ENCODE measurements at regions not wholly inside any gene's neighbourhood (a gene's known extent, or its start where the extent isn't known, plus 50 kb on each side); places are given as distances from the start of the nearest gene placed in this dataset.

DNA sequence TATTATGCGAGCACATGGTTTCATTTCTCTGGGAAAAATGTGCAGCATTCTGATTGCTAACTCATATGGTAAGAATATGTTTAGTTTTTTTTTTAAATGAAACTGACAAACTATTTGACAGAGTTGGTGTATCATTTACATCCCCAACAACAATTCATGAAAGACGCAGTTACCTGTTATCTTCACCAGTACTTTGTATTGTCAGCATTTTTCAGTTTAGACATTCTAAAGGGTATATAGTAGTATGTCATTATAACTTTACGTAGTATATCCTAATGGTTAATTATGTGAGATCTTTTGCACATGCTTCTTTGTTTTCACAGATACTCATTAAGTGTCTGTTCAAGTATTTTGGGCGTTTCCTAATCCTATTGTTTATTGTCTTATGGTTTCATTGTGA is 891.1 kb upstream of the AGA start:
- no peak for DNase-seq (ENCODE audit: low read depth in 4 of 4, low spot score in 2 of 4)

DNA sequence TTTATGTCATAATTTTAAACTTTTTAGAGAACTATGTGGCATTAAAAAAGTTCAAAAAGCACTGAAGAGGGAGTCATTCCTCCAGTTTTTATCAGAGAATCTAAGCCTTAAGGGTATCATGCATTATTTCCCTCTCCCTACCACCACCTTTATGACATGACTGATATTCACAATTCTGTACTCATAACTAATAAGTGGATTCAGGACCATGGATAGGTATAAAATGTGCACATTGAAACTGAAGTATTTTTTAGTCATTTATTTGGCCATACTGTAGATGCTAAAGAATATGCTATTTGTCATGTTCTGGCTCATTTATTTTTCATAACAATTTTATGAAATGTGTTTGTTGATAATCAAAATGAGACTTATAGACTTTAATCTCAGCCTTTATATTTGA is 897.5 kb upstream of the AGA start:
- no peak for DNase-seq (ENCODE audit: low read depth in 4 of 4, low spot score in 2 of 4)

DNA sequence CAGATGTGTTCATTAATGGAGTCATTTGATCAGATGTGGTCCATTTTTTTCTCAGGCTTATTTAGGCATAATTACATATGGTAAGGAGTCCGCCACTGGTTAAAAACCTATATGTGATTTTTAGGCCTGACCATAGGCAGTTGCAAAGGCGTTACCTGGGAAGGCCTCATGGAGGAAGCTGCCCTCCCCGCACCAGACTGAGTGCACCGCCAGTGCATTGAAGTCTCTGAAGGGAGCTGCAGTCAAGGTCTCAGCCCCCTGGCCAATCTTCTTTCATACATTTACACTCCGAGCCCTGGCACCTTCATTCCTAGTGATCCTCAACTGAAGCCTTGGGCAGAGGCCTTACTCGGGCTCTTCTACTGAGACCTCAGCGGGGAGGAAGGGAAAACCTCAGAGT is 898.2 kb upstream of the AGA start:
- no peak for DNase-seq (ENCODE audit: low read depth in 4 of 4, low spot score in 2 of 4)

- no peak for DNase-seq (ENCODE audit: low read depth in 4 of 4, low spot score in 2 of 4)
Measured at GRCh38 chr4:178344096-178344495, 901.9 kb upstream of the AGA start.

- DNase-seq (ENCODE audit: low read depth in 4 of 4, low spot score in 2 of 4), result no peak
Measured at GRCh38 chr4:178347111-178347510, 904.9 kb upstream of the AGA start.

- DNase-seq (ENCODE audit: low read depth in 4 of 4, low spot score in 2 of 4), result no peak
Measured at GRCh38 chr4:178349601-178350000, 907.4 kb upstream of the AGA start.

- DNase-seq (ENCODE audit: low read depth in 4 of 4, low spot score in 2 of 4), result no peak
Measured at GRCh38 chr4:178351185-178351584, 908.9 kb upstream of the AGA start.

DNA sequence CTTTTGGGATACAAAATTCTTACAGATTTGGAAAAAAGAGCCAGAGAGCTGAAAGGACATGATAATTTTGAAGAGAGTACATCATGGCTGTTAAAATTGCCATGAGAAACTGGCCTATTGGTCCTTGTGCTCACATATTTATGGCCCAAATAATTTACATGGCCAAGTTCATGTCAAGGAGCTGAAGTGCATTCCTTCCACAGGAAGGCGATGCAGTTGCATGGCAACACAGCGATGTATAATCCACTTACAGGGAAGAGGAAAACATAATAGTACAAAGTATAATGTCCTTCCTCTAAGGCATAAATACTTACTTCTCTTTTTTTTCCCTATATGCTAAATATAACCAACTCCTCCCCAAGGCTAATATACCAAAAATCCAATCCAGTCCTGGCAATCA is 914.5 kb upstream of the AGA start:
- no peak for DNase-seq (ENCODE audit: low read depth in 4 of 4, low spot score in 2 of 4)

DNA sequence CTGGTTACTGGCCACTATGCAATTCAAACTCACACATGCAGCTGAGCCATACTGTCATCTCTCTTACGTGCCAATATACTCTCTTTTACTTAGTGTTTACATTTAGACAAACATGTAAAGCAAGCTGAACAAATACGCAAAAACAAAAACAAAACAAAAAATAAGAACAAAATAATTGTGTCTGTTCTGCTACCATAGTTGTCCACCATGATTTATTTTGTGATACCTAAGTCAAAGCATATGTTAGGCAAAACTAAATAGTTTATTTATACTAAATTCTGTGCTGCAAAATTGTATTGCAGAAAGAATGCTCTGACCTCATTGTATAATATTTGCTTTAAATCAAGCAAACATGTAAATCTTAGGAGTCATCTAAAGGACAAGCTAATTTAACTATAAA is 943.2 kb upstream of the AGA start:
- no peak for DNase-seq (ENCODE audit: low read depth in 4 of 4, low spot score in 2 of 4)

DNA sequence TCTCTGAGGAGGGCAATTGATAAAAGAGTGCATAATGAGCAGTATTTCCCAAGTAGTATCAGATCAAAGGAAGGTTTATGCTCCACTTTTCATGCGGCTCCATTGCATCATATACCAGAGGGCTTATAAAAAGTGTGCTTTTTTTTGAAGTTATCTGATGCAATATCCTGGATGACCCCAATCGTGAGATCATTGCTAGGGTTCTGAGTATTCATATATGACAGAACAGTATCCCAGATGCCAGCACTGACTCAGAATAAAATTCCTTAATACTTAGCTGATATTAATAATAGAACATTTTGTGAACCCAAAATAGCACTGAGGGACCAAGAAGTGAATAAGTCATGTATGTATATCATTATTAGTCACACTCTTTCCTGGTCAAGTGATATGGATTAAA is 945.5 kb upstream of the AGA start:
- DNase-seq (ENCODE audit: low read depth in 4 of 4, low spot score in 2 of 4), result no peak

GRCh38 chr4:178395798-178396197 is 953.6 kb upstream of the AGA start:
- DNase-seq (ENCODE audit: low read depth in 4 of 4, low spot score in 2 of 4), result no peak

DNA sequence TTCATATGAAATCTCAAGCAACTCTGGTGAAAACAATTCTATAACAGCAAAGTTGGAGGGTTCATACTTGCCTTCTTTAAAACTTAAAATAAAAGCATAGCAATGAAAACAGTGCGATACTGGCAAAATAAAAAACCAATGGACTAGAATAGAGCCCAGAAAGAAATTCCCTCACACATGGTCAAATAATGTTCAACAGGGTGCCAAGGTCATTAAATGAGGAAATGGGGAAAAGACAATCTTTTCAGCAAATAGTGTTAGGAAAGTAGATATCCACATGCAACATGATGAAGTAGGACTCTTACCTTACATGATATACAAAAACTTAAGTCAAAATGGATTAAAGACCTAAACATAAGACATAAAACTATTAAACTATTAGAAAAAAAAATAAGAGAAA is 970.2 kb upstream of the AGA start:
- no peak for DNase-seq (ENCODE audit: low read depth in 4 of 4, low spot score in 2 of 4)

DNA sequence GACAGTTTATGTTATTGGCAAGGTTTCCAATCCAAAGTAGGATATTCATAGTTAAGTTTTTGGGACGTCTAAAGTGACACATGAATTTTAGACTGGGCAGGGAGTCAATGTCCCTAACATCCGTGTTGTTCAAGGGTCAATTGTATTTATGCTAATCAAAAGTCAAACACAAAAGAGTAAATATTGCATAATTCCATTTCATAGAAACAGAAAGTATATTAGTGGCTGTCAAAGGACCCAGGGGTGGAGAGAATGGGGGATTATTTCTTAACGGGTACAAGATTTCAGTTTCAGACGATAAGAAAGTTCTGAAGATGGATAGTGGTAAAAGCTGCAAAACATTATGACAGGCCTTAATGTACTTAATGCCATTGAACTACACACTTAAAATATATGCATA is 971.8 kb upstream of the AGA start:
- no peak for DNase-seq (ENCODE audit: low read depth in 4 of 4, low spot score in 2 of 4)

GRCh38 chr4:178414881-178415446 is 972.7 kb upstream of the AGA start:
- no peak for DNase-seq (ENCODE audit: low read depth in 4 of 4, low spot score in 2 of 4)

DNA sequence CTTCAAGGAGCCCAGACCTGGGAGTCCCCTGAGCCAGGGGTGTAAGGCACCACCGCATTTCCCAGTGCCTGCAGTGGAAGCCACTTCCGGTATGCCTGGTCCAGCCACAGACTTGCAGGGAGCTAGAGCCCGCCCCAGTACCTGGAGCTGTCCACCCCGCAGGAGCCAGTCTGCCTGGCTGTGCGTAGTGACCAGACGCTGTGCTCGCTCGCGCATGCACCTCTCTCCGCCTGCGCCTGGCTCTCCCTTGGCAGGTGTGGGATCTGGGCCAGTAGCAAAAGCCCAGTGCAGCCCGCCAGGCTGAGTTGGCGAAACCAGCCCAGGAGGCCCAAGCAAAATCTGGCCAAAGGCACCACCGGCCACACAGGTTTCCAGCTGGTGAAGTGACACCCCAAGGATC is 973.7 kb upstream of the AGA start:
- DNase-seq (ENCODE audit: low read depth in 4 of 4, low spot score in 2 of 4), result no peak

- no peak for DNase-seq (ENCODE audit: low read depth in 4 of 4, low spot score in 2 of 4)
Measured at GRCh38 chr4:178423366-178423765, 981.1 kb upstream of the AGA start.

DNA sequence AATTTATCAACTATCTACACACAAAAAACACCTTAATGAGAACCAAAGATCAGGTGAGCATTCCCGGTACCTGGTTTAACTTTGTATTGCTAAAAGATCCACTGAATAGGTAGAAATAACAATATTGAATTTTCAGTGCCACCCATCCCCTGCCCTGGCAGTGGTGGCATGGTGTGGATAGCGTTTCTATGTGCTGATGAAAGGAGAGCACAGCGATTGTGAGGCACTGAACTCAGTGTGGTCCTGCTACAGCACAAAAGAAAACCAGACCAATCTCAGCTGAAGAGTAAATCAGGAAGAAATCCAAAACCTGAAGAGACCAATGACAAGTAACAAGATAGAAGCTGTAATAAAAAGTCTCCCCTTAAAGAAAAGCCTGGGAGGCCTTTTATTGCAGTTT is 984.6 kb upstream of the AGA start:
- no peak for DNase-seq (ENCODE audit: low read depth in 4 of 4, low spot score in 2 of 4)

GRCh38 chr4:178427663-178428062 is 985.4 kb upstream of the AGA start:
- DNase-seq (ENCODE audit: low read depth in 4 of 4, low spot score in 2 of 4), result no peak

- no peak for DNase-seq (ENCODE audit: low read depth in 4 of 4, low spot score in 2 of 4)
Measured at GRCh38 chr4:178448372-178449035, 1006.3 kb upstream of the AGA start.

GRCh38 chr4:178450614-178451013 is 1008.4 kb upstream of the AGA start:
- no peak for DNase-seq (ENCODE audit: low read depth in 4 of 4, low spot score in 2 of 4)

DNA sequence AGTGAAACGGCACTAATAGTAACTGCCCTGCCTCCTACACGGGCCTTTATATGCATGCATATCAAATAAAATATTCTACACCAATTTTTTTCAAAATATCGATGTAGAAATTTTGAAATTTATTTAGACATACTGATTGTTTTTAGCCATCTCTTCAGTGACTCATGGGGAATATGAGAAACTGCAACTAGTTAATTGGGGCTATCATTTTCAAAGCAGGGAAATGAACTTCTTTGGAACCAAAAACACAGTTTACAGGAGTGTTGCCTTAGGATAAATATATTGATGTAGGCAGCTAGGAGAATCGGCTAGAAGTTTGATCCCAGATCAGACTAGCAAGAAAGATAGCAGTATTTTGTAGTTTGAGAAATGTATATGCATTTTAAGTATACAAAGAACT is 1010.8 kb upstream of the AGA start:
- no peak for DNase-seq (ENCODE audit: low read depth in 4 of 4, low spot score in 2 of 4)

GRCh38 chr4:178457286-178457685 is 1015.0 kb upstream of the AGA start:
- DNase-seq (ENCODE audit: low read depth in 4 of 4, low spot score in 2 of 4), result no peak

- DNase-seq (ENCODE audit: low read depth in 4 of 4, low spot score in 2 of 4), result no peak
Measured at GRCh38 chr4:178462710-178463109, 1020.5 kb upstream of the AGA start.
